ENCODE measurements at regions not wholly inside any gene's neighbourhood (a gene's known extent, or its start where the extent isn't known, plus 50 kb on each side); places are given as distances from the start of the nearest gene placed in this dataset.

GRCh38 chr14:25259470-25259869 is 209.5 kb upstream of the STXBP6 start:
- TF ChIP-seq CTCF (IDR thresholded peaks at IDR 0.05) (no peak), POLR2A (IDR thresholded peaks at IDR 0.05) (no peak)

Data from lower leg skin (tissue), 3 donors.